Sigmoid colon (tissue), 3 donors: ENCODE measurements at regions not wholly inside any gene's neighbourhood (a gene's known extent, or its start where the extent isn't known, plus 50 kb on each side); places are given as distances from the start of the nearest gene placed in this dataset.

Experiments
- POLR2A ChIP-seq, 2 donors: fragments of 450-650 bp; IDR thresholded peaks; one replicate each; pipeline ENCODE4 v1.6.1; 2016; ENCODE audit warnings: antibody characterized with exemption in 2 of 2, mild to moderate bottlenecking in 2 of 2, moderate library complexity in 2 of 2
- TF ChIP-seq, protein P1 (sequence below), 4 experiments: fragments of 450-650 bp in 3 of 4; fragments of 200-600 bp in 1 of 4; IDR thresholded peaks; one replicate each; pipeline ENCODE4 v1.5.1; 2016 to 2019; ENCODE audit warnings: antibody characterized with exemption in 4 of 4, mild to moderate bottlenecking in 3 of 4, moderate library complexity in 2 of 4

DNA sequence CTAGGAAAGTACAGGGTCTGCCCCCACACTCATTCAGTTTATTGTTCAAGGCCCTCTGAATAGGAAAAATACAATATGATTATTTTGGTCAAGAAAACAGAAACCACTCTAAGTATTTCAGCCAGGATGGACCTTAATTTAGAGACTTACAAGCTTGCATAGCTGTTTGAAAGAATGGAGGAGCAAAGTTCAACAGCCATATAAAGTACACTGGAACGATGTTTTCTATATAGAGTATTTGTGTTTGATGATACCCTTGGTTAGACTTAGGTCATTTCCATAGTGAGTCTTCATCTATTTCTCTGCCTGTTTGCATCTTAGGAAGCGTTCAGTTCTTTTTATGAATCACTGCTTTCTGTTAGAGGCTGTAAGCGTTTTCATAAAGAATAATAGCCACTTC lies 366.2 kb downstream of the NUP35 start:
- TF ChIP-seq, protein P1, sequence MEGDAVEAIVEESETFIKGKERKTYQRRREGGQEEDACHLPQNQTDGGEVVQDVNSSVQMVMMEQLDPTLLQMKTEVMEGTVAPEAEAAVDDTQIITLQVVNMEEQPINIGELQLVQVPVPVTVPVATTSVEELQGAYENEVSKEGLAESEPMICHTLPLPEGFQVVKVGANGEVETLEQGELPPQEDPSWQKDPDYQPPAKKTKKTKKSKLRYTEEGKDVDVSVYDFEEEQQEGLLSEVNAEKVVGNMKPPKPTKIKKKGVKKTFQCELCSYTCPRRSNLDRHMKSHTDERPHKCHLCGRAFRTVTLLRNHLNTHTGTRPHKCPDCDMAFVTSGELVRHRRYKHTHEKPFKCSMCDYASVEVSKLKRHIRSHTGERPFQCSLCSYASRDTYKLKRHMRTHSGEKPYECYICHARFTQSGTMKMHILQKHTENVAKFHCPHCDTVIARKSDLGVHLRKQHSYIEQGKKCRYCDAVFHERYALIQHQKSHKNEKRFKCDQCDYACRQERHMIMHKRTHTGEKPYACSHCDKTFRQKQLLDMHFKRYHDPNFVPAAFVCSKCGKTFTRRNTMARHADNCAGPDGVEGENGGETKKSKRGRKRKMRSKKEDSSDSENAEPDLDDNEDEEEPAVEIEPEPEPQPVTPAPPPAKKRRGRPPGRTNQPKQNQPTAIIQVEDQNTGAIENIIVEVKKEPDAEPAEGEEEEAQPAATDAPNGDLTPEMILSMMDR (IDR thresholded peaks at IDR 0.05), result no peak
- no peak for TF ChIP-seq POLR2A (IDR thresholded peaks at IDR 0.05)
